Skeletal muscle satellite cell (primary cell): ENCODE measurements at regions not wholly inside any gene's neighbourhood (a gene's known extent, or its start where the extent isn't known, plus 50 kb on each side); places are given as distances from the start of the nearest gene placed in this dataset.

Experiments used
- H3K27me3 ChIP-seq: 2 replicates; pipeline ENCODE4 v1.7.0; 2013; ENCODE audit warnings: low read length; ENCODE audit not compliant: control insufficient read depth, insufficient read depth
- H3K36me3 ChIP-seq: 2 replicates; pipeline ENCODE4 v1.7.0; 2013; ENCODE audit warnings: mild to moderate bottlenecking, control low read depth, low read length; ENCODE audit not compliant: insufficient read depth
- H3K4me1 ChIP-seq: 2 replicates; pipeline ENCODE4 v1.7.0; 2013; ENCODE audit warnings: low read length; ENCODE audit not compliant: control insufficient read depth, insufficient read depth
- H3K4me2 ChIP-seq: 2 replicates; pipeline ENCODE4 v1.7.0; 2013; ENCODE audit warnings: mild to moderate bottlenecking, low read length
- H3K4me3 ChIP-seq: 2 replicates; pipeline ENCODE4 v1.7.0; 2013; ENCODE audit warnings: low read length
- H3K9ac ChIP-seq: 2 replicates; pipeline ENCODE4 v1.7.0; 2013; ENCODE audit warnings: mild to moderate bottlenecking, low read depth, low read length, moderate library complexity
- H3K9me3 ChIP-seq: replicated peaks from 2 replicates; pipeline ENCODE4 v1.7.0; 2013; ENCODE audit warnings: mild to moderate bottlenecking, control low read depth, low read length

GRCh38 chr1:228984646-228985631, 249.7 kb downstream of the RHOU start:
- peaks cover 18% of the 10 kb centered on the region for H3K27me3 ChIP-seq
- H3K36me3 ChIP-seq, result no peaks in the 10 kb centered on the region
- no peak overlapping the region for H3K4me3 ChIP-seq
- H3K9me3 ChIP-seq, result no peaks in the 10 kb centered on the region
- H3K4me1 ChIP-seq, result no peaks in the 10 kb centered on the region
- no peak overlapping the region for H3K4me2 ChIP-seq
- no peak overlapping the region for H3K9ac ChIP-seq

DNA sequence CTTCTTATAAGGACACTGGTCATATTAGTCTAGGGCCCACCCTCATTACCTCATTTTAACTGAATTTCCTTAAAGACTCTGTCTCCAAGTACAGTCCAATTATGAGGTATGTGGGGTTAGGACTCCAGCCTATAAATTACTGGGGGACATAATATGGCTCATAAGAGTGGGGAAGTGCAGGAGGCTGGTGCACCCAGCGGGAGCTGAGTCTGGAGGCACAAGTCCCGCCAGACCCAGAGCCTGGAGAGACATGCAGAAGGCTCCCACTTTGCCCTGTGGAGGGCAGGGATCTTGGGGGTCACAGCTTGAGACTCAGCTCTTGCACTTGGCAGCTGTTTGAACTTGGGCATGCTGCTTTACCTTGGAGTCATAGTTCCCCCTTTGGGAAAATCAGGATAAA, 250.4 kb downstream of the RHOU start:
- H3K4me3 ChIP-seq, result no peak overlapping the region
- no peaks in the 10 kb centered on the region for H3K36me3 ChIP-seq
- no peaks in the 10 kb centered on the region for H3K4me1 ChIP-seq
- H3K27me3 ChIP-seq, result peaks cover 18% of the 10 kb centered on the region
- no peak overlapping the region for H3K4me2 ChIP-seq
- H3K9ac ChIP-seq, result no peak overlapping the region
- H3K9me3 ChIP-seq, result no peaks in the 10 kb centered on the region

- no peaks in the 10 kb centered on the region for H3K4me1 ChIP-seq
- no peaks in the 10 kb centered on the region for H3K36me3 ChIP-seq
- no peak overlapping the region for H3K4me2 ChIP-seq
- no peak overlapping the region for H3K4me3 ChIP-seq
- no peaks in the 10 kb centered on the region for H3K9me3 ChIP-seq
- H3K9ac ChIP-seq, result no peak overlapping the region
- H3K27me3 ChIP-seq, result peaks cover 18% of the 10 kb centered on the region
These were observed 251.0 kb downstream of the RHOU start for GRCh38 chr1:228986093-228986904.

DNA sequence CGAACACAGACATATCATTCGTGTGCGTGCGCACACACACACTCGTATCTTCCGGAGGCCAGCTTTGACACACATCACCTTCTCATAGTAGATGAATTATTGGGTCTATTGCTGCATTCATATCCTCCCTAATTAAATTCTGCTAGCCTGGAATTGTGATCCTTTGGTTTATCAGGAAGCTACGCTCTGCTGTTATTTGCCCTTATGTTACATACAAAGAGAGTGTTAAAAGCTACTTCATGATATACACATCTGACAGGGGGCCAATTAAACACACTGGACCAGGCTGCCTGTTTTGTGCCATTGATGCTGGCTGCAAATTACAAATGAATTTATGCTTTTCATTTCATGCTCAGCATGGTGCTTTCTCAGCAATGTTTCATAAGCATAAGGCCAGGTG, 252.0 kb downstream of the RHOU start:
- H3K4me1 ChIP-seq, result no peaks in the 10 kb centered on the region
- H3K4me3 ChIP-seq, result no peak overlapping the region
- H3K4me2 ChIP-seq, result no peak overlapping the region
- no peak overlapping the region for H3K9ac ChIP-seq
- no peaks in the 10 kb centered on the region for H3K36me3 ChIP-seq
- H3K9me3 ChIP-seq, result no peaks in the 10 kb centered on the region
- H3K27me3 ChIP-seq, result peaks cover 27% of the 10 kb centered on the region

DNA sequence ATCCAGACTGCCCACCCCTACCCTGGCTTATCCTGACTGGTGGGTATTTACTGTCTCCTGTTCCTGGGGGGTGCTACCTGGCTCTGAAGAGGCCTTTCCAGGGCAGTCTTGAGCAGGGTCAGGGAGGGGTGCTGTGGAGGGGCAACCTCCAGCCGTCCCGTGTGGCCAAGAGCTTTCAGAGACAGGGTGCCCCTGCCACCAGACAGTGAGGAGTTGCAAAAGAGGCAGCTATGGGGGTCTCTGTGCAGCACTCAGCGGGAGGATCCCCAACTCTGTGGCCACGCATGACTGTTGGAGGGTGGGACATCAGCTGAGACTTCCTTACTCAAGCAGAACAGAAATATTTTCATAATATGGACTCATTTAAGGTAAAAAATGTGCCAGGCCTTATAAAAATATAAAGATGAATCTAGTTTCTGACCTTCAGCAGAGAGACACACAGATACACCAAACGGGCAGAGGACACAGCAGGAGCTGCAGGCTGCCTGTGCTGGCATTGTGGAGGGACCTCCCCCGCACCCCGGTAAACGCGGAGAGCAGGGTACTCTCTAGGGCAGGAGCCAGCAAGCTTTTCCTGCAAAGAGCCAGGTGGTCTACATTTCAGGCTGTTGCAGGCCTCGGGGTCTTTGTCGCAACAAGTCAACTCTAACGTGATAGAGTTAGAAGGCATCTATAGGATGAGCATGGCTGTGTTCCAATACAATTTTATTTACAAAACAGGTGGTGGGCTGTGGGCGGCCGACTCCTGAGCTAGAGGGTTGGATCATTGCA, 252.6 kb downstream of the RHOU start:
- Histone ChIP-seq H3K27me3 (peaks cover 30% of the 10 kb centered on the region), H3K4me2 (no peak overlapping the region), H3K4me3 (no peak overlapping the region), H3K36me3 (no peaks in the 10 kb centered on the region), H3K9ac (no peak overlapping the region), H3K4me1 (no peaks in the 10 kb centered on the region), H3K9me3 (no peaks in the 10 kb centered on the region)

DNA sequence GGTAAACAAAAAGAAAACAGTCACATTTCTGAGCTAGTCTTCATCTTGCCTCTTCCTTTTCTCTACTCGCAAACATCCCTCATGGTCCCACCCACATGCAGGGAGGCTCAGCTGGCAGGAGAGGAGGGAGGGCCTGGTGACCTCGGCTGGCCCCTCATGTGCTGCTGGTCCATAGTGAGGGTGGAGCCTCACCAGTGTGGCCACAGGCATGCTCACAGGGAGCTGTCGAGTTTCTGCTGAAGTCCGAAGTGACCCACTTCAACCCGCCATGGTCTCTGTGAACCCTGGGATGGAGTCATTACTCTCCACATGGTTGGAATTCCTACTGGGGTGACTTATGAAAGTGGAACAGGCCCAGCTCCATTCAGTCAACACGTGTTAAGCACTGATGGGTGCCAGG, 253.4 kb downstream of the RHOU start:
- Histone ChIP-seq H3K36me3 (no peaks in the 10 kb centered on the region), H3K4me1 (no peaks in the 10 kb centered on the region), H3K4me3 (no peak overlapping the region)

DNA sequence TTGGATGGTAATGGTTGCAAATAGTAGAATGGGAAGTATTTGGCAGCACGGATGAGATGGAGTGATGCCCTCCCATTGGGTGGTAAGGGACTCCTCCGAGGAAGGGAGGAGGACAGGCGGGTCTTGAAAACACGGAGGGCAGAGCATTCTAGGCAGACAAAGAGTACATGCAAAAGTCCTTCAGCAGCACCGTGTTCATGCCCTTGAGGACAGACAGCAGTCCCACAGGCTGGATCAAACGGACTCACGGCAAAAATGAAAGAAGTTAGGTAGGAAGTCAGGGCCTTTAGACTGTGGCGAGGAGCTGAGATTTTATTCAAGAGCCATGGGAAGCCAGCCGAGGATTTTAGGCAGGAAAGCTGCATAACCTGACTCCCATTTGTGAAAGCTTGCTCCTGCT, 253.9 kb downstream of the RHOU start:
- H3K9ac ChIP-seq, result no peak overlapping the region
- no peaks in the 10 kb centered on the region for H3K4me1 ChIP-seq
- H3K9me3 ChIP-seq, result no peaks in the 10 kb centered on the region
- H3K27me3 ChIP-seq, result peaks cover 30% of the 10 kb centered on the region
- H3K36me3 ChIP-seq, result no peaks in the 10 kb centered on the region
- H3K4me3 ChIP-seq, result no peak overlapping the region
- H3K4me2 ChIP-seq, result no peak overlapping the region

More for the DNA sequence above, 253.4 kb downstream of the RHOU start:
- no peak overlapping the region for H3K4me2 ChIP-seq
- peaks cover 30% of the 10 kb centered on the region for H3K27me3 ChIP-seq
- no peak overlapping the region for H3K9ac ChIP-seq
- no peaks in the 10 kb centered on the region for H3K9me3 ChIP-seq

DNA sequence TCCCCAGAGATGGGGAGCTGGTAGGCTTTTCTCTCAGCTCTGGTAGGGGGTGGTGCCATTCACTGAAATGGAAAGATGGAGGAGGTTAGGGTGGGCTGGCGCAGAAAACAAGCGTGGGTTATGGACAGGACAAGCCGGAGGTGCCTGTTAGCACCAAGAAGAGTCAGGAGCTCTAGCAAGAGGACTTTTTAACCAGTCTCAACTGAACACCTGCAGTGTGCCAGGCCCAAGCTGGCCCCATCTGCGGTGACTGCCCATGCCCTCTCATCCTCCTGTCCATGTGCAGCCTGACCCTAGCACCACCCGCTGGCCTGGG, 254.4 kb downstream of the RHOU start:
- H3K36me3 ChIP-seq, result no peaks in the 10 kb centered on the region
- no peaks in the 10 kb centered on the region for H3K4me1 ChIP-seq
- H3K9me3 ChIP-seq, result no peaks in the 10 kb centered on the region
- no peak overlapping the region for H3K4me2 ChIP-seq
- no peak overlapping the region for H3K4me3 ChIP-seq
- no peak overlapping the region for H3K9ac ChIP-seq
- peaks cover 29% of the 10 kb centered on the region for H3K27me3 ChIP-seq

DNA sequence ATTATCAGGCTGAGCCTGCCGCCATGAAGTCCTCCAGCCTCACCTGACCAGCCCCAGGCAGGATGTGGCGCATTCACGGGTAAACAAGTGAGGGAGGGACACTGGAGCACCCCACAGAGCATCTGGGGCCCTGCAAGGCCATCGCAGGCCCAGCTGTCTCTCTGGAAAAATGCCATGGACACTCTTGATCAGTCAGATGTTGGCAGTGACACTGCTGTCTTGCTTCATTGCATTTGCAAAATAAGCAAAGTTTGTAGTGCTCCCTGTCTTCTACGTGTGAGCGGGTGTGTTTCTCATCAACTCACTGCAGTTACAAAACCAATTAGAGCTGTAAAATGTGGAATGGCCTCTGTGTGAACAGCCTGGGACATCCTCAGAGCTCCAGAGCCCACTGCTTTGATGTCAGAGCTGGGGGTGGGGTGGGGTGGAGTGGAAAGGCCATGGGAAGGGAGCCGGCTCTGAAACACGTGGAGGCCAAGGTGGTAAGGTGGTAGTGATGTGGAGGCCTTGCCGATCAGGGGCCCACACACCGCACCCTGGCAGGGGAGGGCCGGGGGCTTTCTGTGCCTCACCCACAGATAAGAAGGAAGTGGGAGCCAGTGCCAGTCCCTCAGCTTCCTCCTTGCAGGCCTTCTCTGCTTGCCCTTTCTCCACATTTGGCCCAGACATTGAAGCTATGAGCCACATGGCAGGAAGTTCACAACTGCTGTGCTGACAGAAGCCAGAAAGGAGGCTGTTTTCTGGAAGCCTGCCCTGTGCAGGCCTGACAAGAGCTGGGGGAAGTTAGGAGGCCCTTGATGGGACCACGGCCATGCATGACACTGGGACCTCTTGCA, 254.9 kb downstream of the RHOU start:
- Histone ChIP-seq H3K9ac (no peak overlapping the region), H3K36me3 (no peaks in the 10 kb centered on the region), H3K4me2 (no peak overlapping the region), H3K4me3 (no peak overlapping the region), H3K4me1 (no peaks in the 10 kb centered on the region), H3K27me3 (peaks cover 26% of the 10 kb centered on the region), H3K9me3 (no peaks in the 10 kb centered on the region)

- no peaks in the 10 kb centered on the region for H3K9me3 ChIP-seq
- no peaks in the 10 kb centered on the region for H3K36me3 ChIP-seq
- H3K4me2 ChIP-seq, result no peak overlapping the region
- H3K4me1 ChIP-seq, result no peaks in the 10 kb centered on the region
- H3K4me3 ChIP-seq, result no peak overlapping the region
- no peak overlapping the region for H3K9ac ChIP-seq
- peaks cover 26% of the 10 kb centered on the region for H3K27me3 ChIP-seq
These were observed 255.8 kb downstream of the RHOU start for GRCh38 chr1:228990906-228991569.
